ENCODE measurements at regions not wholly inside any gene's neighbourhood (a gene's known extent, or its start where the extent isn't known, plus 50 kb on each side); places are given as distances from the start of the nearest gene placed in this dataset.

DNA sequence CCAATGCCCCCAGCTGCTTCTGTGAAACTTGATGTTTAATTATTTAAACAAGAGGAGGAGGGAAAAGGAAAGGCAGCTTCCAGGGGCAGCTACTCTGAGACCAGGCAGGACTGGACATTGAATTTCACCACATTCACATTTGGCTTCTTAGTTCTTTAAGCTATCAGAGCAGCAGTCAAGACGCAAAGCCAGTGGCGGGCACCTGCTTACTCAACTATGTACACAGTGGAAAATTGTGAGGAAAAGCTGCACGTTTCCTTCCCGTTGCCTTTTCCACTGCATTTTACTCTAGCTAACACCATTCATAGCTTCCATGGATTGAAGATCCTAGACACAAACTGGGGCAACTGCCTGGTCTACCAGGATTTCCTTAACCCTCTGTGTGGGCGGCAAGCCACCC lies 200.3 kb downstream of the ERCC6L2 start:
- 90% methylated on average over 5 of the region's 5 CpGs; no CpG with 5 or more reads in 1 of the 2 experiments for WGBS, 2 experiments (ENCODE audit: extremely low coverage in 1 of 2, insufficient coverage in 1 of 2, insufficient read length in 1 of 2, insufficient replicate concordance in 2 of 2, low coverage in 1 of 2, low lambda C conversion rate in 2 of 2, missing lambda C conversion rate in 1 of 2)
- Histone ChIP-seq H4K5ac (ENCODE audit: insufficient read length, low read depth, low read length) (no peak overlapping the region), H3K4me1 (replicated peaks in 1 of 4; ENCODE audit: control insufficient read depth in 3 of 4, insufficient read depth in 4 of 4, low read length in 3 of 4) (peaks cover 0 to 8% (median 3%) of the 10 kb centered on the region in 4 experiments; a peak in 4 of 7 replicates), H3K56ac (replicated peaks; ENCODE audit: insufficient read length, low read depth, low read length) (no peak overlapping the region), H2AFZ (ENCODE audit: low read length) (no peak overlapping the region), H3K27ac (ENCODE audit: low read depth, low read length) (no peak overlapping the region), H3K4me2 (ENCODE audit: insufficient read depth in 1 of 2, low read depth in 2 of 2, low read length in 2 of 2) (no peak overlapping the region), H3K4me3 (ENCODE audit: extremely low read depth in 1 of 4, insufficient read depth in 2 of 4, low read depth in 3 of 4, low read length in 4 of 4) (no peak overlapping the region), H3K27me3 (replicated peaks in 1 of 4; ENCODE audit: control insufficient read depth in 3 of 4, extremely low read depth in 1 of 4, insufficient read depth in 3 of 4, low read length in 3 of 4) (no peaks in the 10 kb centered on the region), H2BK12ac (ENCODE audit: low read depth, low read length) (no peak overlapping the region), H3K9me3 (ENCODE audit: insufficient read depth in 2 of 2, low read depth in 1 of 2, low read length in 1 of 2) (no peaks in the 10 kb centered on the region), H3K23ac (ENCODE audit: insufficient read length) (no peak overlapping the region), H3K79me1 (ENCODE audit: low read depth, low read length) (no peaks in the 10 kb centered on the region), H4K8ac (ENCODE audit: extremely low read depth, insufficient read depth, low read length) (no peak overlapping the region), H2AK5ac (ENCODE audit: low read depth, low read length) (no peak overlapping the region), H2BK120ac (replicated peaks; ENCODE audit: low read depth, low read length) (no peak overlapping the region), H4K91ac (replicated peaks; ENCODE audit: insufficient read length, low read length) (no peak overlapping the region), H2BK5ac (ENCODE audit: low read depth, low read length) (no peak overlapping the region), H4K20me1 (replicated peaks in 1 of 2; ENCODE audit: control insufficient read depth in 1 of 2, insufficient read depth in 2 of 2, low read length in 2 of 2) (no peaks in the 10 kb centered on the region), H3K4ac (replicated peaks; ENCODE audit: insufficient read length, low read depth, low read length) (no peak overlapping the region), H3K14ac (ENCODE audit: insufficient read length) (no peak overlapping the region), H3K79me2 (ENCODE audit: control insufficient read depth in 1 of 2, insufficient read depth in 2 of 2, low read length in 2 of 2) (no peaks in the 10 kb centered on the region), H3K18ac (ENCODE audit: extremely low read depth, low read length) (no peak overlapping the region), H2BK15ac (ENCODE audit: low read length) (no peak overlapping the region), H2BK20ac (ENCODE audit: low read length) (no peak overlapping the region), H3K36me3 (ENCODE audit: control insufficient read depth in 2 of 4, insufficient read depth in 4 of 4, low read length in 3 of 4) (no peaks in the 10 kb centered on the region), H3K9ac (replicated peaks in 1 of 4; ENCODE audit: extremely low read depth in 1 of 4, low read depth in 3 of 4, low read length in 3 of 4) (no peak overlapping the region), H3K23me2 (ENCODE audit: low read depth, low read length) (no peaks in the 10 kb centered on the region)
- TF ChIP-seq TEAD4 (IDR thresholded peaks at IDR 0.05; ENCODE audit: low read depth, low read length), result no peak
- no peak for TF ChIP-seq TBP (IDR thresholded peaks at IDR 0.05; ENCODE audit: low read depth, low read length)
- no peak for TF ChIP-seq TAF1 (IDR thresholded peaks at IDR 0.05; ENCODE audit: low read depth, low read length)
- TF ChIP-seq KDM4A (IDR thresholded peaks at IDR 0.05; ENCODE audit: low read depth, low read length, severe bottlenecking), result no peak
- no peak for TF ChIP-seq HDAC2 (IDR thresholded peaks at IDR 0.05; ENCODE audit: borderline replicate concordance in 1 of 2, low read depth in 2 of 2, low read length in 2 of 2)
- TF ChIP-seq ATF3 (IDR thresholded peaks at IDR 0.05; ENCODE audit: insufficient read depth, low read depth, low read length), result no peak
- no peak for TF ChIP-seq TAF7 (optimal IDR thresholded peaks at IDR 0.05; ENCODE audit: borderline replicate concordance, low read depth, low read length)
- FAIRE-seq, result no peak
- POLR2A ChIA-PET (ENCODE audit: partially characterized antibody), result interaction anchor here (1.1 to 1.2 kb wide), 2 partner anchors 14 to 201 kb away, joined by 3 read pairs; no protein-coding TSS in a partner anchor
- DNase-seq (ENCODE audit: low read depth in 1 of 2, low spot score in 2 of 2), result no peak
- CTCF ChIA-PET (ENCODE audit: partially characterized antibody), result interaction anchor here (0.8 to 1.7 kb wide), 8 partner anchors 10 to 252 kb away, joined by 3 to 7 read pairs (median 4); no protein-coding TSS in a partner anchor
